Spinal cord (tissue), 9 donors: ENCODE measurements at regions not wholly inside any gene's neighbourhood (a gene's known extent, or its start where the extent isn't known, plus 50 kb on each side); places are given as distances from the start of the nearest gene placed in this dataset.
"Not testable (repeated sequence)": the region's sequence is repeated elsewhere in the genome, so short reads cannot be mapped to it uniquely, and the experiment has no call there.

Experiments
- DNase-seq, 6 donors: peaks; one replicate each; pipeline versions ENCODE4 v3.0.0 to v3.0.0-alpha.2; 2013 to 2015; ENCODE audit warnings: low spot score in 6 of 6, low read depth in 4 of 6
- H3K27ac ChIP-seq: one replicate; pipeline ENCODE4 v1.5.1; 2013; ENCODE audit warnings: low read depth, low read length, control low read depth
- H3K27me3 ChIP-seq: one replicate; pipeline ENCODE4 v1.6.1; 2013; ENCODE audit warnings: low read length; ENCODE audit not compliant: control insufficient read depth, insufficient read depth
- H3K36me3 ChIP-seq: one replicate; pipeline ENCODE4 v1.6.1; 2013; ENCODE audit warnings: low read length; ENCODE audit not compliant: control insufficient read depth, insufficient read depth
- H3K4me1 ChIP-seq: one replicate; pipeline ENCODE4 v1.6.1; 2013; ENCODE audit warnings: low read length; ENCODE audit not compliant: control insufficient read depth, insufficient read depth
- H3K4me3 ChIP-seq: one replicate; pipeline ENCODE4 v1.5.1; 2013; ENCODE audit warnings: low read depth, low read length, control low read depth
- H3K9me3 ChIP-seq: one replicate; pipeline ENCODE4 v1.6.1; 2013; ENCODE audit warnings: low read length; ENCODE audit not compliant: control insufficient read depth, insufficient read depth
- WGBS: methylation state at CpG from one replicate; pipeline ENCODE4 v1.1.5; 2013; ENCODE audit warnings: missing lambda C conversion rate; ENCODE audit not compliant: insufficient coverage; 5-methylcytosine and 5-hydroxymethylcytosine counted together
- donor health status: healthy.

DNA sequence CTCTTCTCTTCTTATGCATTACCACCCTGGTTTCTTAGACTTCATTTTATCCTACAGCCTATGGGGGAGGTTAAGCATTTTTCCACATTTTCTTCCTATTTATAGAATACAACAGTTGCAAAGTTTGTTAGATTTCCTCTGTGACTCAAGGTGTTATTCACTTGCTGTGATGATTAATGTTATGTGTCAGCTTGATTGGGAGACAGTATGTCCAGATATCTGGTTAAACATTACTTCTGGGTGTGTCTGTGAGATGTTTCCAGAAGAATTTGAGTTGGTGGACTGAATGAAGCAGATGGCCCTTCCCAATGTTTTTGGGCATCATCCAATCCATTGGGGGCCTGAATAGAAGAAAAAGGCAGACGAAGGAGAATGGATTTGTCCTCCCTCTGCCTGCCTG is 131.3 kb downstream of the C6orf118 start:
- H3K27ac ChIP-seq, result no peak overlapping the region
- no CpG with 5 or more reads among the region's 1 CpG for WGBS
- H3K4me3 ChIP-seq, result no peak overlapping the region
- no peaks in the 10 kb centered on the region for H3K9me3 ChIP-seq
- no peaks in the 10 kb centered on the region for H3K36me3 ChIP-seq
- H3K4me1 ChIP-seq, result no peaks in the 10 kb centered on the region
- DNase-seq, result no peak
- no peaks in the 10 kb centered on the region for H3K27me3 ChIP-seq

GRCh38 chr6:165173484-165173883 is 135.9 kb downstream of the C6orf118 start:
- Histone ChIP-seq H3K36me3 (no peaks in the 10 kb centered on the region), H3K27me3 (no peaks in the 10 kb centered on the region), H3K4me1 (no peaks in the 10 kb centered on the region), H3K9me3 (no peaks in the 10 kb centered on the region), H3K4me3 (no peak overlapping the region), H3K27ac (no peak overlapping the region)
- WGBS, result no CpG with 5 or more reads among the region's 4 CpGs
- DNase-seq, result peak in 1 of 6 donors; percentile 34

GRCh38 chr6:165167861-165168260 is 141.5 kb downstream of the C6orf118 start:
- Histone ChIP-seq H3K4me1 (no peaks in the 10 kb centered on the region), H3K27ac (no peak overlapping the region), H3K4me3 (no peak overlapping the region), H3K27me3 (no peaks in the 10 kb centered on the region), H3K9me3 (no peaks in the 10 kb centered on the region), H3K36me3 (no peaks in the 10 kb centered on the region)
- no peak for DNase-seq
- WGBS, result 80% methylated on average over 1 of the region's 4 CpGs

DNA sequence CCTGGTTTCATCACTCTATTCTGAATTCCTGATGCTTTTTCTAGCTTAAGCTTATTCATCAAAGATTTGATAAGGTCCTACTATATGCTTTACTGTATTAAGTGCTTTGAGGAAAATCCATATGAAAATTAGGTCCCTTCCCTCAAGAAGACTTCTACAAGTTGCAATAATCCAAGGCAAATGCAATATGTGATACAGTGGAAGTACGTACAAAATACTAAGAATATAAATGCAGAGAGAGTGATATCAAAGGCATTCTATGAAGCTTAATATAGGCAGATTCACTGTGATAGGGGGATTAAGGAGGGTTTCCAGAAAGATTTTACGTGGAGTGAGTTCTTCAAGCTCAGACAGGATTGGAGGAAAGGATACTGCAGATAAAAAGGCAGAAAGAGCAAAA is 142.1 kb downstream of the C6orf118 start:
- Histone ChIP-seq H3K9me3 (no peaks in the 10 kb centered on the region), H3K27me3 (no peaks in the 10 kb centered on the region), H3K4me1 (no peaks in the 10 kb centered on the region), H3K4me3 (no peak overlapping the region), H3K27ac (no peak overlapping the region), H3K36me3 (no peaks in the 10 kb centered on the region)
- DNase-seq, result no peak
- WGBS, result 60% methylated on average over 1 of the region's 2 CpGs

DNA sequence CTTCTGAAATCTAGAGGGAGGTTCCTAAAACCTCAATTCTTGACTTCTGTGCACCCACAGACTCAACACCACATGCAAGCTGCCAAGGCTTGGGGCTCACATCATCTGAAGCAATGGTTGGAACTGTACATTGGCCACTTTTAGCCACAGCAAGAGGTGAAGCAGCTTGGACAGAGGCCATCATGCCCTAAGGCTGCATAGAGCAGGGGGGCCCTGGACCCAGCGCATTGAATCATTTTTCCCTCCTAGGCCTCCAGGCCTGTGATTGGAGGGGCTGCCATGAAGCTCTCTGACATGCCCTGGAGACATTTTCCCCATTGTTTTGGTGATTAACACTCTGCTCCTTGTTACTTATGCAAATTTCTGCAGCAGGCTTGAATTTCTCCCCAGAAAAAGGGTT is 145.9 kb downstream of the C6orf118 start:
- Histone ChIP-seq H3K4me3 (no peak overlapping the region), H3K4me1 (no peaks in the 10 kb centered on the region), H3K36me3 (no peaks in the 10 kb centered on the region), H3K27ac (no peak overlapping the region), H3K9me3 (no peaks in the 10 kb centered on the region), H3K27me3 (no peaks in the 10 kb centered on the region)
- DNase-seq, result no peak
- WGBS, result 83% methylated on average over 1 of the region's 1 CpG

DNA sequence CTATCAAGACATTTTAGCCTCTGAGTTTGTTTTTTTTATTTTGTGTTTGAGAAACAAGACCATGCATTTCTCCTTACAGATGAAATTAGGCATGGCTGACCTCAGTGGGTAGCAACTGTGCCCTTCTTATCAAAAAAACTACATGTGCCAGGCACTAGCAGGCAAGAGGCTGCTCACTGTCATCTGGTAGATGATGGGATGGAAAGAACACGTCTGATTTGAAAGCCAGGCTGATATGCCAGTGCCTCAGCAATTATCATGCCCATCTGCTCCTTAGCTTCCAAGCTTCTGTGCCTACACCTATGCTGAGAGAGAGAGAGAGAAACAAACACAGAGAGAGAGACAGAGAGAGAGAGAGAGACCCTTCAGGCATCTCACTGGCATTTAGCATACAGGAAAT is 149.9 kb downstream of the C6orf118 start:
- no peak overlapping the region for H3K4me3 ChIP-seq
- H3K36me3 ChIP-seq, result no peaks in the 10 kb centered on the region
- DNase-seq, result peak in 2 of 6 donors; percentile 32 to 66
- H3K27me3 ChIP-seq, result no peaks in the 10 kb centered on the region
- no peaks in the 10 kb centered on the region for H3K9me3 ChIP-seq
- no CpG with 5 or more reads among the region's 1 CpG for WGBS
- no peak overlapping the region for H3K27ac ChIP-seq
- no peaks in the 10 kb centered on the region for H3K4me1 ChIP-seq

DNA sequence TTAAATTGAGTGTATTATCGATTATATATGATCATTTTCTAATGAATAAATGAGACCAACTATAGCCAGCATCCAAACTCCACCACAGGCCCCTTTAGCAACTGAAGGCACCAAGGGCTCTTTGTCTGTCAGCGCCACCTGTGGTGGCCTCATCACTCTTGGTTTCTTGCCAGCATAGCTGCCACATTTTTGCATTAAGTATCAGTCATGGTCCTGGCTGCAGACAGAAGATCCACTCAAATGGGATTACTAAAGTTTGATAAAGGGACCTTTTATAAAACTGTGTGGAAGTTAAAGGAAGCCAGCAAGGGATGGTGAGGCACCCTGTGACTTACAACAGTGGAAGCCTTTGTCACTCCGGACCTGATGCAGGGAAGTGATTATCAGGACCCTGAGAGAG is 162.9 kb downstream of the C6orf118 start:
- WGBS, result 44% methylated on average over 2 of the region's 3 CpGs
- Histone ChIP-seq H3K27ac (no peak overlapping the region), H3K36me3 (no peaks in the 10 kb centered on the region), H3K27me3 (no peaks in the 10 kb centered on the region), H3K9me3 (no peaks in the 10 kb centered on the region), H3K4me1 (peaks cover 4% of the 10 kb centered on the region), H3K4me3 (no peak overlapping the region)
- DNase-seq, result peak in 3 of 6 donors; percentile 8 to 43 (median 19)

DNA sequence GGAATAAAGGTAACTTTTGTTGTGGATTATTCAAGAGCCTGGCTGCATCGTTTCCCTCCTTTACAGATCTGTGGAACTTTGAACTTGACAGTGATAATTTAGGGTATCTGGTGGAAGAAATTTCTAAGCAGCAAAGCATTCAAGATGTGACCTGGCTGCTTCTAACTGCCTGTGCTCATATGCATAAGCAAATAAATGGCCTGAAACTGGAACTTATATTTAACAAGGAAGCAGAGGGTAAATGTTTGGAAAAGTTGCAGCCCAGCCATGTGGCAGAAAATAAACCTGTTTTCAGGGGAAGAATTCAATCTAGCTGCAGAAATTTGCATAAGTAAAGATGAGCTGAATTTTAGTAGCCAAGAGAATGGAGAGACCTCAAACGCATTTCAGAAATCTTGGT is 173.5 kb downstream of the C6orf118 start:
- Histone ChIP-seq H3K27me3 (no peaks in the 10 kb centered on the region), H3K27ac (no peak overlapping the region), H3K9me3 (peaks cover 3% of the 10 kb centered on the region), H3K4me1 (no peaks in the 10 kb centered on the region), H3K4me3 (no peak overlapping the region), H3K36me3 (no peaks in the 10 kb centered on the region)
- no CpG with 5 or more reads among the region's 2 CpGs for WGBS
- DNase-seq, result no peak

DNA sequence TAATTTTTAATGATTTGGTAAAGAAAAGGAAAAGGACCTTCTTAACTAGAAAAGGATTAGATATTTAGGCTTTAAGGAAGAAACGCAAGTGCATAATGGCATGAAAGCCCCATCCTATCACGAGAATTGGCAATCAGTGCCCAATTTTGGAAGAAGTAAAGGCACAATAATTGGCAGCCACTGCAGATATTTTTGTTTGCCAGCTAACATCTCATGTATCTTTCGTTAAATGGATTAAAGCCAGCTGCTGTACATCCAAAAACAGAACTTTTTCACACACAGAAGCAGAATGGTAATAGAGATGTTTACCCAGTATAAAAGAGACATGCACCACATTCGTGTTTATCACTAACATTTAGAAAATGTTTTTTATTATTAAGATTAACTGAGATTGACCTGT is 180.3 kb downstream of the C6orf118 start:
- Histone ChIP-seq H3K4me3 (no peak overlapping the region), H3K27ac (no peak overlapping the region), H3K4me1 (no peaks in the 10 kb centered on the region), H3K27me3 (no peaks in the 10 kb centered on the region), H3K36me3 (no peaks in the 10 kb centered on the region), H3K9me3 (no peaks in the 10 kb centered on the region)
- peak in 2 of 6 donors; percentile 53 to 60 for DNase-seq
- 100% methylated on average over 1 of the region's 4 CpGs for WGBS

GRCh38 chr6:165127743-165128142 is 181.7 kb downstream of the C6orf118 start:
- DNase-seq, H3K4me1 ChIP-seq, H3K27ac ChIP-seq, H3K9me3 ChIP-seq, H3K4me3 ChIP-seq, H3K27me3 ChIP-seq, H3K36me3 ChIP-seq: not testable (repeated sequence)
- 70% methylated on average over 17 of the region's 17 CpGs for WGBS
